Brain microvascular endothelial cell (primary cell): ENCODE measurements at regions not wholly inside any gene's neighbourhood (a gene's known extent, or its start where the extent isn't known, plus 50 kb on each side); places are given as distances from the start of the nearest gene placed in this dataset.

Experiments used
- DNase-seq: peaks from one replicate; pipeline ENCODE4 v3.0.0-alpha.2; 2020
- H3K27ac ChIP-seq: fragments of 250-450 bp; sonication (Bioruptor Pico); 2 replicates; pipeline ENCODE4 v1.5.1; 2020; ENCODE audit warnings: mild to moderate bottlenecking, moderate library complexity
- H3K27me3 ChIP-seq: fragments of 250-450 bp; sonication (Bioruptor Pico); replicated peaks from 2 replicates; pipeline ENCODE4 v1.5.1; 2020; ENCODE audit warnings: mild to moderate bottlenecking
- H3K36me3 ChIP-seq: fragments of 250-450 bp; sonication (Bioruptor Pico); replicated peaks from 2 replicates; pipeline ENCODE4 v1.5.1; 2020; ENCODE audit warnings: mild to moderate bottlenecking
- H3K4me3 ChIP-seq: 2 replicates; pipeline ENCODE4 v1.5.1; 2011; ENCODE audit warnings: low read depth, mild to moderate bottlenecking, control low read depth, low read length, moderate library complexity
- in situ Hi-C: cut with HindIII; loops from 2 replicates; pipeline ENCODE4 v1.10.0; 2017; ENCODE audit warnings: low sequenced_read_pairs, low pct_ligation_motif_present
- TF ChIP-seq, protein P1 (sequence below): IDR thresholded peaks from 2 replicates; pipeline ENCODE4 v1.5.1; 2011; ENCODE audit warnings: low read depth, mild to moderate bottlenecking, moderate library complexity, low read length, control low read depth, inconsistent platforms; ENCODE audit errors: missing control alignments

DNA sequence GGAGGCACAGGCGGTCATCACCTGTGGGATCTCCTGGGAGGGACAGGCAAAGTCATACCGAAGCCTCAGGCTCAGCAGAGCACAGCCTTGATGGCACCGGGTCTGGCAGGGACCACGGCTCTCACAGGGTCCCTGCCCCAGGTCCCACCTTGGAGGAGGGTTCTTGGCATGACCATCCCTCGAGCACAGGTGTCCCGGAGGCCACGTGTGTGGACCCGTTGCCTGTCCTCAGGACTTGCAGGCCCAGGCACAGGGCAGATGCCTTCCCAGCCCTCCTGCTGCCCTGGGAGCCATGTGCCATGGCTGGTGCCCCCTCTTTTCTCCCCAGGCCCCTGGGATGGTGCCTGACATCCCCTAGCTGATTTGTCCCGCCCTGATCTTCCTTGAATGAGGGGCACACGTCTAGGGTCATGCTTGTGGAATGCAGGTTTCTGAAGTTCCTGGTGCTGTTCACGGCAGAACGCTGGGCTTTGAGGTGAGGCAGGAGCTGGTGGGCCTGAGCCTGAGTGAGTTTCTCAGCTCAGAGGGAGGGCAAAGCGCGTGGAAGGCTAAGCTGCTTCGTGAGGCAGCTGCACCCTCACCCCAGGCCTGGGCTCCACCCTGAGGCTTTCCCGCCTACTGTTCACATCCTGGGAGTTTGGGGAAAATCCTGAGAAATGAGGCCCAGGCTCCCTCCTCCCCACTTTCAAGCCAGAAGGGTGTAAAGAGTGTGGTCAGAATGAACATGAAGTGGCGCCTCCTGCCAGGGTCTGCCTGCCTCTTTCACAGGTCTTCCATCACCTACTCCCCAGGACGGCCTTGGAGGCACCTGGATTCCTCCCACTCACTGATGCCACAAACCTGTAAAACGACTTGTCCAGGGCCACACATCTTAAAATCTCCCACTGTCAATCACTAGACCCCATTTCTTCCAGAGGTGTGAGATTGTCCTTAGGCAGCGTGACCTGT is 325.8 kb upstream of the B3GAT1 start:
- H3K4me3 ChIP-seq = no peak overlapping the region
- no peak for DNase-seq
- in situ Hi-C loops = no loop called here
- TF ChIP-seq, protein P1, sequence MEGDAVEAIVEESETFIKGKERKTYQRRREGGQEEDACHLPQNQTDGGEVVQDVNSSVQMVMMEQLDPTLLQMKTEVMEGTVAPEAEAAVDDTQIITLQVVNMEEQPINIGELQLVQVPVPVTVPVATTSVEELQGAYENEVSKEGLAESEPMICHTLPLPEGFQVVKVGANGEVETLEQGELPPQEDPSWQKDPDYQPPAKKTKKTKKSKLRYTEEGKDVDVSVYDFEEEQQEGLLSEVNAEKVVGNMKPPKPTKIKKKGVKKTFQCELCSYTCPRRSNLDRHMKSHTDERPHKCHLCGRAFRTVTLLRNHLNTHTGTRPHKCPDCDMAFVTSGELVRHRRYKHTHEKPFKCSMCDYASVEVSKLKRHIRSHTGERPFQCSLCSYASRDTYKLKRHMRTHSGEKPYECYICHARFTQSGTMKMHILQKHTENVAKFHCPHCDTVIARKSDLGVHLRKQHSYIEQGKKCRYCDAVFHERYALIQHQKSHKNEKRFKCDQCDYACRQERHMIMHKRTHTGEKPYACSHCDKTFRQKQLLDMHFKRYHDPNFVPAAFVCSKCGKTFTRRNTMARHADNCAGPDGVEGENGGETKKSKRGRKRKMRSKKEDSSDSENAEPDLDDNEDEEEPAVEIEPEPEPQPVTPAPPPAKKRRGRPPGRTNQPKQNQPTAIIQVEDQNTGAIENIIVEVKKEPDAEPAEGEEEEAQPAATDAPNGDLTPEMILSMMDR = no peak
- no peaks in the 10 kb centered on the region for H3K36me3 ChIP-seq
- H3K27me3 ChIP-seq = no peaks in the 10 kb centered on the region
- H3K27ac ChIP-seq = no peak overlapping the region

DNA sequence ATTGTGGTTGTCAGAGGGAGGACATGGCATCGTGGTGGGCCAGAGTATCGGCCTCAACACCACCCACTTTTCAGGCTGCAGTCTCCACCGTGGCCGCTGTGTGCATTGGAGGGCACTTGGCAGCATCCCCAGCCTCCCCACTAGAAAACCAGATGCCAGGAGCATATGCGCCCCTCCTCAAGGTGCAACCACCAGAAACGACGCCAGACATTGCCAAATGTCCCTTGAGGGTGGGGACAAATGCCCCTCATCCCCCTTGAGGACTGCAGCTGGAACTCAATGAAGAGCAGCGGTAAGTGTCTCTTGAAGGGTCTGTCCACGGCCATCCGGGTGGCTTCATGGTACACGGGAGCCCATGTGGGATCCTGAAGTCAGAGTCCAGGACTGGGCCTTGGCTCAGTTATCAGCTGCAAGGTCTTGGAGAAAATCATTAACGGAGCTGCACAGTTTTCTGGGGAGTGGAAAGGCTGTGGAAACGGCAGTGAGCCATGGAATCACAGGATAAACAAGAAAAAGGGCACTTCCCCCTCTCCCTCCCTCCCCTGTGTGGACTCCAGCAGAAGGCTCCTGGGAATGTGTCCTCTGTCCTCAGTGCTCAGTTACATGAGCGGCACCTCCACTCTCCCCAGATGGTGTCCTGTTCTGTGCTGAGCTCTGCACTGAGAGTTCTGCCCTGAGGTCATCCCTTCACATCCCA is 324.4 kb upstream of the B3GAT1 start:
- TF ChIP-seq, protein P1 = no peak
- no peak for DNase-seq
- Histone ChIP-seq H3K36me3 (no peaks in the 10 kb centered on the region), H3K4me3 (no peak overlapping the region), H3K27ac (no peak overlapping the region), H3K27me3 (no peaks in the 10 kb centered on the region)
- in situ Hi-C loops = no loop called here

DNA sequence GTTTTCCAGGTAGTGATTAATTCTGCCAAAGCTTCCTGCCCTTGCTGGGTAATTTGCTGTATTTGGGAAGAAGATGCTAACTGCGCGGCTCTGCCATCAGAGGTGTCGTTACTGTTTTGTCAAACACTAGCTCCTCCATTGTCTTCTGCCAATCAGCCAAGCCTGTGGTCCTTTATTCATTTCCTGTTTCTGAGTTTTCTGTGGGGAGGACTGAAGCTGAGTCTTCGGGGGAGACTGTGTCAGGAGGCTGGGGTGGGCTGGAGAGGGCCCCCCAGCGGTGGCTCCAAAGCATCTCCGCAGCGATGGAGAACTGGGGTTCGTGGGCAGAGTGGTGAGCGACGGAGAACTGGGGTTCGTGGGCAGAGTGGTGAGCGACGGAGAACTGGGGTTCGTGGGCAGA is 322.9 kb upstream of the B3GAT1 start:
- in situ Hi-C loops = no loop called here
- TF ChIP-seq, protein P1 = no peak

DNA sequence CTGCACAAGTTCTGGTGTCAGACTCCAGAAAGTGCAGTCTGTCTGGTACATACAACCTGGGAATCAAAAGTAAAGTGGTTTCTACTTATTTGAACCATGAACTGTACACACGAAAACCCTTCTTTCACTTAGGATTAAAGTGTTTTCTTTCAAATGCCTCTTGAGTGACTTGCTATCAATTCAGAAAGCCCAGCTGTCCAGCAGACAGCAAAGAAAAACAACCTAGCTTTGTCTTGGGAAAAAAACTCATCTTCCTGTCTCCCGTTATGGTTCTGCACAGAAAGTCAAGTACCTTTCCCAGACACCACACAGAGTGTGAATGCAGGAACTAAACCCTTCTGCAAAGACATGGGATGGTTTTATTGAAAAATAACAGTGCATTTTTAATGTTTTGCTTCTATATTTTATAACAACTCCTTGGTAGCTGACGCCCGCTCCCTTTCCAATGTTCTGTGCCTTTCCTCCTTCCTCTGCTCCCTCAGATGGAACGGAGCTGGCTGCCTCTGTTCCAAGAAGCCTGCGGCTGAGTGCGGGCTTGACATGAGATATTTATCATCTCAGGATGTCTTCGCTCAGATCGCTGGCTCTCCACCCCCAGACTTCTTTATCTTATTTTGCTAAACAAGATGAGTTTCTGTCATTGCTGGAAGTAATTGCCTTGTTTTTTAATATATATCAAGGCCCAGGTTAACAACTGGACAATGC is 322.3 kb upstream of the B3GAT1 start:
- TF ChIP-seq, protein P1 = no peak
- no peak overlapping the region for H3K4me3 ChIP-seq
- H3K36me3 ChIP-seq = no peaks in the 10 kb centered on the region
- in situ Hi-C loops = no loop called here
- H3K27me3 ChIP-seq = no peaks in the 10 kb centered on the region
- DNase-seq = peak; percentile 56
- peak overlapping the region; percentile 67 for H3K27ac ChIP-seq

More for the DNA sequence above, 322.9 kb upstream of the B3GAT1 start:
- no peaks in the 10 kb centered on the region for H3K36me3 ChIP-seq
- no peak overlapping the region for H3K4me3 ChIP-seq
- H3K27me3 ChIP-seq = no peaks in the 10 kb centered on the region
- peak overlapping the region; percentile 67 for H3K27ac ChIP-seq
- DNase-seq = no peak

DNA sequence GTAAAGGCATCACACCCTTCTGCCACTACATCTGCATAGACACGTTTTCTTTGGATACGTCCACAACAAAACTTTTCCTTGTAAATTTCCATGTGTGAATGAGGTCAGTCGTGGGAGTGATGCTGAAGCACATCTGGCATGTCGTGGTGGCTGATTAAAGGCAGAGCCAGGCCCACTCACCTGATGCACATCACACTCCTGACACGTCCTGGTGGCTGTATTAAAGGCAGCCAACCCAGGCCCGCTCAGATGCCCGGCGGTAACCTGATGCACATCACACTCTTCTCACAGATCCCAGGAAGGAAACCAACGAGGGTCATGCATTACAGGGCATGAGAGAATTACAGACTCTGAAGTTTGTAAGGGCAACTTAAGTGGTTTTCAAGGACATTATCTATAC is 321.6 kb upstream of the B3GAT1 start:
- Histone ChIP-seq H3K27ac (peak overlapping the region; percentile 67), H3K27me3 (no peaks in the 10 kb centered on the region), H3K4me3 (no peak overlapping the region), H3K36me3 (no peaks in the 10 kb centered on the region)
- in situ Hi-C loops = no loop called here
- DNase-seq = peak; percentile 1
- TF ChIP-seq, protein P1 = no peak
